ENCODE measurements at regions not wholly inside any gene's neighbourhood (a gene's known extent, or its start where the extent isn't known, plus 50 kb on each side); places are given as distances from the start of the nearest gene placed in this dataset.

DNA sequence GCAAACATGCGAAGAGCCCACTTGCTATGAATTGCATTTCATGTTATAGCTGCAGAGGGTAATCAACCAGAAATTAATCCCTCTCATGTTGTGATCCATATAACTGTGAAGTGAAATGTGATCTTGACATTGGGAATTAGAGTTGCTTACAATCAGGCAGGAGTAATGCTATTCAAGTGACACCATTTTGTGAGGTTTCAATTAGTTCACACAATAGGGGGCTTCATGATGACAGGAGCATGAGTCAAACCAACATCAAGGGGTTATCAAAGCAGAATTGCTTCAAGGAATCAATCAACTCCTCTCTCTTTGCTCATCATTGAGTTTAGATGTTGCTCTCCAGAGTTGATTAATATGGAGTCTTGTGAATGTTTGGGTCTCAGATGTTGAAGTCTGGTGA lies 1585.2 kb upstream of the TENM4 start:
- DNase-seq (no peak), ATAC-seq (replicated peaks in 1 of 4) (no peak)
- ChIA-PET POLR2A (no interaction called here), CTCF (no interaction called here)
- no peaks in the 10 kb centered on the region for H3K36me3 Mint-ChIP-seq
- peaks cover 3 to 6% (median 4%) of the 10 kb centered on the region in 3 donors for H3K9me3 Mint-ChIP-seq
- no peak overlapping the region for H3K27ac ChIP-seq (ENCODE audit: low read length)
- no peaks in the 10 kb centered on the region for H3K4me1 ChIP-seq (ENCODE audit: control insufficient read depth in 1 of 2, extremely low read depth in 1 of 2, insufficient read depth in 2 of 2, low read length in 2 of 2)
- H3K27me3 ChIP-seq (replicated peaks in 1 of 2; ENCODE audit: control insufficient read depth in 2 of 2, extremely low read depth in 1 of 2, insufficient read depth in 2 of 2, low read length in 1 of 2) = no peaks in the 10 kb centered on the region
- H3K27ac Mint-ChIP-seq = no peak overlapping the region
- H3K4me3 ChIP-seq (ENCODE audit: control insufficient read depth in 1 of 2, extremely low read depth in 1 of 2, low read length in 1 of 2) = no peak overlapping the region
- H3K36me3 ChIP-seq (ENCODE audit: control insufficient read depth in 2 of 2, extremely low read depth in 1 of 2, insufficient read depth in 1 of 2, low read length in 1 of 2) = no peaks in the 10 kb centered on the region
- WGBS (ENCODE audit: insufficient coverage) = no CpG with 5 or more reads among the region's 1 CpG
- H3K9me3 ChIP-seq = no peaks in the 10 kb centered on the region
- no peaks in the 10 kb centered on the region for H3K27me3 Mint-ChIP-seq
- no peak overlapping the region for H3K4me3 Mint-ChIP-seq
- no peaks in the 10 kb centered on the region for H3K4me1 Mint-ChIP-seq

DNA sequence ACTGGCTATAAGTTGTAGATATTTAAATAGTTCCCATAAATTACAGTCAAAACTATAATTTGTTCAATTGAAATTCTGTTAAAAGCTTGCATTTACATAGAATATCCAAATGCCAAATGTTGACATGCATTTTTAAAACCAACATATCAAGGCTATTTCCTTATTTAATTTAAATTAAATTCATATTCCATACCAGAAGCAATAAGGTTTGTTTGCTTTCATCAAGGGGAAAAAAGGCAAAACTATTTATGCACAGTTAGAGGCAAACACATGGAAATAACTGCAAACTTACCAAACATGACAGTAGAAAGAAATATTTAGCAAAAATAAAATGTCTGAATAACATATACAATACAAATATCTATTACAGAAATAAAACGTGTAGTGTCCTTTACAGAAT lies 1581.2 kb upstream of the TENM4 start:
- POLR2A ChIA-PET = no interaction called here
- Mint-ChIP-seq H3K9me3 (peaks cover 6 to 9% (median 9%) of the 10 kb centered on the region in 3 donors), H3K27ac (no peak overlapping the region), H3K4me1 (no peaks in the 10 kb centered on the region), H3K4me3 (no peak overlapping the region), H3K36me3 (no peaks in the 10 kb centered on the region), H3K27me3 (no peaks in the 10 kb centered on the region)
- no peaks in the 10 kb centered on the region for H3K36me3 ChIP-seq (ENCODE audit: control insufficient read depth in 2 of 2, extremely low read depth in 1 of 2, insufficient read depth in 1 of 2, low read length in 1 of 2)
- no peaks in the 10 kb centered on the region for H3K9me3 ChIP-seq
- ATAC-seq (replicated peaks in 1 of 4) (no peak), DNase-seq (no peak)
- no CpG with 5 or more reads among the region's 1 CpG for WGBS (ENCODE audit: insufficient coverage)
- H3K27me3 ChIP-seq (replicated peaks in 1 of 2; ENCODE audit: control insufficient read depth in 2 of 2, extremely low read depth in 1 of 2, insufficient read depth in 2 of 2, low read length in 1 of 2) = no peaks in the 10 kb centered on the region
- H3K27ac ChIP-seq (ENCODE audit: low read length) = no peak overlapping the region
- H3K4me3 ChIP-seq (ENCODE audit: control insufficient read depth in 1 of 2, extremely low read depth in 1 of 2, low read length in 1 of 2) = no peak overlapping the region
- no peaks in the 10 kb centered on the region for H3K4me1 ChIP-seq (ENCODE audit: control insufficient read depth in 1 of 2, extremely low read depth in 1 of 2, insufficient read depth in 2 of 2, low read length in 2 of 2)
- CTCF ChIA-PET = no interaction called here

DNA sequence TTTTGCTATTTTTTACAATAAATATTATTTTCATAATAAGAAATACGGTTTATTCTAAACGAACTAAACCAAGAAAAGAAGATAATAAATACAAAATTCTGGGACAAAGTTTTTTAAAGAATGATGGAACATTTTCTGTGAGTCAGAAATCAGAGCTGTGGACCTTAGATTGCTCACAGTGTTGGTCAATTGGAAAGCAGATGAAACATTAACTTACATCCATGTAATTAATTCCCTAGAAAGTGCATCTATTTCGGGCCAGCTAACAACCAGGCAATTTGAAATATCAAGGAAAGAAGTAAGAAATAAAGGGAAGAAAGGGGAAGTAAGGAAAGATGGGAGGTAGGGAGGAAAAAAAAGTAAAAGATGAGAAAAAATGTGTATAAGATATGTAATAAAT lies 1569.8 kb upstream of the TENM4 start:
- no peak for ATAC-seq (replicated peaks in 1 of 4)
- ChIA-PET POLR2A (no interaction called here), CTCF (no interaction called here)
- Histone ChIP-seq H3K9me3 (no peaks in the 10 kb centered on the region), H3K4me3 (ENCODE audit: control insufficient read depth in 1 of 2, extremely low read depth in 1 of 2, low read length in 1 of 2) (no peak overlapping the region), H3K4me1 (ENCODE audit: control insufficient read depth in 1 of 2, extremely low read depth in 1 of 2, insufficient read depth in 2 of 2, low read length in 2 of 2) (no peaks in the 10 kb centered on the region), H3K27me3 (replicated peaks in 1 of 2; ENCODE audit: control insufficient read depth in 2 of 2, extremely low read depth in 1 of 2, insufficient read depth in 2 of 2, low read length in 1 of 2) (no peaks in the 10 kb centered on the region), H3K27ac (ENCODE audit: low read length) (no peak overlapping the region), H3K36me3 (ENCODE audit: control insufficient read depth in 2 of 2, extremely low read depth in 1 of 2, insufficient read depth in 1 of 2, low read length in 1 of 2) (no peaks in the 10 kb centered on the region)
- Mint-ChIP-seq H3K4me1 (no peaks in the 10 kb centered on the region), H3K9me3 (peaks cover 3 to 20% (median 9%) of the 10 kb centered on the region in 3 donors), H3K27ac (no peak overlapping the region), H3K36me3 (no peaks in the 10 kb centered on the region), H3K27me3 (no peaks in the 10 kb centered on the region), H3K4me3 (no peak overlapping the region)
- DNase-seq = no peak
- WGBS (ENCODE audit: insufficient coverage) = no CpG with 5 or more reads among the region's 3 CpGs

DNA sequence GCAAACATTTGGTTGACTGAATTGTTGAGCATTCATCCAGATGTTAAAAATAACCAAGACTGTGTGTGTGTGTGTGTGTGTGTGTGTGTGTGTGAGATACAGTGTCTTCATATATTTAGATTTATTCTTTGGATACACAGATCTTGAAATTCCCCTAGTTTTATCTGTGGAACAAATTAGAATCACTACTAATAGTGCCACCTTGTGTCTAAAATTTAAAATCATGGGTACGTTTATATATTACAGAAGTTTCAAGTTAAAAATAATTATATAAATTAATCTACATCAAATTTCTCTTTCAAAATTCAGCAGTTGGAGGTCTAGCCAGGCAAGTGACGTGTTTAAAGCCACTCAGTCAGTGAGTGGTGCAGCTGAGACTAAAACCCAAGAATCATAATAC lies 1566.2 kb upstream of the TENM4 start:
- ChIA-PET CTCF (no interaction called here), POLR2A (no interaction called here)
- DNase-seq (no peak), ATAC-seq (replicated peaks in 1 of 4) (no peak)
- Mint-ChIP-seq H3K4me1 (no peaks in the 10 kb centered on the region), H3K27me3 (no peaks in the 10 kb centered on the region), H3K27ac (no peak overlapping the region), H3K4me3 (no peak overlapping the region), H3K9me3 (peaks cover 0 to 9% (median 5%) of the 10 kb centered on the region in 3 donors), H3K36me3 (no peaks in the 10 kb centered on the region)
- no peak overlapping the region for H3K4me3 ChIP-seq (ENCODE audit: control insufficient read depth in 1 of 2, extremely low read depth in 1 of 2, low read length in 1 of 2)
- H3K9me3 ChIP-seq = no peaks in the 10 kb centered on the region
- no CpG with 5 or more reads among the region's 2 CpGs for WGBS (ENCODE audit: insufficient coverage)
- H3K27me3 ChIP-seq (replicated peaks in 1 of 2; ENCODE audit: control insufficient read depth in 2 of 2, extremely low read depth in 1 of 2, insufficient read depth in 2 of 2, low read length in 1 of 2) = no peaks in the 10 kb centered on the region
- H3K36me3 ChIP-seq (ENCODE audit: control insufficient read depth in 2 of 2, extremely low read depth in 1 of 2, insufficient read depth in 1 of 2, low read length in 1 of 2) = no peaks in the 10 kb centered on the region
- H3K4me1 ChIP-seq (ENCODE audit: control insufficient read depth in 1 of 2, extremely low read depth in 1 of 2, insufficient read depth in 2 of 2, low read length in 2 of 2) = no peaks in the 10 kb centered on the region
- no peak overlapping the region for H3K27ac ChIP-seq (ENCODE audit: low read length)

DNA sequence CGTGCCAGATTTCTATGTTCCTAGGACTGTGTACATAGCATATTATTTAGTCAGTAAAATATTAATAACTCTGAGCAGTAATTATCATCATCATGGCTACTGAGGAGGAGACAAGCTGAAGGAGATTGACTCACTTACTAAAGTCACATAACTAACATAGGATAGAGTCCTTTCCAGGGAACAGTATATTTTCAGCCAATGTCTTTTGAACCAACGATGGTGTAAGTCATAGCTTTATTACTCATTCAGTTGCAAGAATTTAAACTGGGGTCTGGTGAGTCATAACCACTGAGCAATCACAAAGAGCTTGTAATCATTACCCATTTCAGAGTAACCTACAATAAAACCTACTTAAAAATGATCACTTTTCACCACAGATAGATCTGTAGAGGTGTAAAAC lies 1564.8 kb upstream of the TENM4 start:
- Mint-ChIP-seq H3K27ac (no peak overlapping the region), H3K4me1 (no peaks in the 10 kb centered on the region), H3K9me3 (peaks cover 0 to 9% (median 5%) of the 10 kb centered on the region in 3 donors), H3K36me3 (no peaks in the 10 kb centered on the region), H3K27me3 (no peaks in the 10 kb centered on the region), H3K4me3 (no peak overlapping the region)
- Histone ChIP-seq H3K9me3 (no peaks in the 10 kb centered on the region), H3K4me1 (ENCODE audit: control insufficient read depth in 1 of 2, extremely low read depth in 1 of 2, insufficient read depth in 2 of 2, low read length in 2 of 2) (no peaks in the 10 kb centered on the region), H3K27me3 (replicated peaks in 1 of 2; ENCODE audit: control insufficient read depth in 2 of 2, extremely low read depth in 1 of 2, insufficient read depth in 2 of 2, low read length in 1 of 2) (no peaks in the 10 kb centered on the region), H3K27ac (ENCODE audit: low read length) (no peak overlapping the region), H3K4me3 (ENCODE audit: control insufficient read depth in 1 of 2, extremely low read depth in 1 of 2, low read length in 1 of 2) (no peak overlapping the region), H3K36me3 (ENCODE audit: control insufficient read depth in 2 of 2, extremely low read depth in 1 of 2, insufficient read depth in 1 of 2, low read length in 1 of 2) (no peaks in the 10 kb centered on the region)
- POLR2A ChIA-PET = no interaction called here
- no CpG with 5 or more reads among the region's 2 CpGs for WGBS (ENCODE audit: insufficient coverage)
- CTCF ChIA-PET = no interaction called here
- DNase-seq (no peak), ATAC-seq (replicated peaks in 1 of 4) (no peak)

DNA sequence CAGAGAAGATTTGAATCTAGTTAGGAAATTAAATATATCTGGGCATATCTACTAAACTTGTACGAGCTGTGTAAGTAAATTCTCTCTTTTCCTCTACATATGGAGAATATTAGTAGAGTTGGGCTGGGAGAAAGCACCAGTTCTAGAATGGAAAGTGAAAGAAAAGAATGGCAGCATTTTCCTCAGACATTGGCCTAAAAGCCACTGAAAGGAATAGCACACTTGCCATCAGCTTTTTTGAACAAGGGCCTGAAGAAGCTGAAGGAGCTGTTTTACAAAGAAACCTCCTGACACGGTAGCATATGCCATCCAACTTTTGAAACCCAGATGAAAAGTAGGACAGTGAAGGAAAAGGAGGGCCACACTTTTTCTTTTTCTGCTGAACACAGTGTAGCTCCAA lies 1563.7 kb upstream of the TENM4 start:
- ATAC-seq (replicated peaks in 1 of 4) (no peak), DNase-seq (no peak)
- Mint-ChIP-seq H3K27ac (no peak overlapping the region), H3K27me3 (no peaks in the 10 kb centered on the region), H3K4me1 (no peaks in the 10 kb centered on the region), H3K4me3 (no peak overlapping the region), H3K36me3 (no peaks in the 10 kb centered on the region), H3K9me3 (peaks cover 0 to 11% (median 5%) of the 10 kb centered on the region in 3 donors)
- Histone ChIP-seq H3K4me3 (ENCODE audit: control insufficient read depth in 1 of 2, extremely low read depth in 1 of 2, low read length in 1 of 2) (no peak overlapping the region), H3K27me3 (replicated peaks in 1 of 2; ENCODE audit: control insufficient read depth in 2 of 2, extremely low read depth in 1 of 2, insufficient read depth in 2 of 2, low read length in 1 of 2) (no peaks in the 10 kb centered on the region), H3K4me1 (ENCODE audit: control insufficient read depth in 1 of 2, extremely low read depth in 1 of 2, insufficient read depth in 2 of 2, low read length in 2 of 2) (no peaks in the 10 kb centered on the region), H3K9me3 (no peaks in the 10 kb centered on the region), H3K27ac (ENCODE audit: low read length) (no peak overlapping the region), H3K36me3 (ENCODE audit: control insufficient read depth in 2 of 2, extremely low read depth in 1 of 2, insufficient read depth in 1 of 2, low read length in 1 of 2) (no peaks in the 10 kb centered on the region)
- POLR2A ChIA-PET = no interaction called here
- WGBS (ENCODE audit: insufficient coverage) = no CpG with 5 or more reads among the region's 2 CpGs
- CTCF ChIA-PET = no interaction called here

DNA sequence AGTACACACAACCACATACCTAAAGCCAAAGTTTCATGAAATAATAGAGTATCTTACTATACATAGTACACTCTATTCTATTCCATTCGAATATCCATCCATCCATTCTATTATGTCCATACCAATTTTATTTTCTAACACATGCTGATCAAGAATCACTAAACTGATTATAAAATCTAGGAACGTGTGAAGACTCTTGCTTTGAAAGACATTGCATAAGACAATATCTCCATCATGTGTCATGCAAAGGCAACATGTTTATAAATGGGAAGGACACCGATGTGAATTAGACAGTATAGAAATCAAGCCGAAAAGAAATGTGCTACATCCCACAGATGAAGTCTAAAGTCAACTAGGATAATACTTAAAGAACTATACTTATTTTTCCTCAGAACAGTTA lies 1561.5 kb upstream of the TENM4 start:
- H3K4me1 Mint-ChIP-seq = no peaks in the 10 kb centered on the region
- H3K27ac Mint-ChIP-seq = no peak overlapping the region

More for the DNA sequence above, 1561.5 kb upstream of the TENM4 start:
- DNase-seq = no peak
- Histone ChIP-seq H3K36me3 (ENCODE audit: control insufficient read depth in 2 of 2, extremely low read depth in 1 of 2, insufficient read depth in 1 of 2, low read length in 1 of 2) (no peaks in the 10 kb centered on the region), H3K9me3 (no peaks in the 10 kb centered on the region), H3K27ac (ENCODE audit: low read length) (no peak overlapping the region), H3K4me3 (ENCODE audit: control insufficient read depth in 1 of 2, extremely low read depth in 1 of 2, low read length in 1 of 2) (no peak overlapping the region), H3K4me1 (ENCODE audit: control insufficient read depth in 1 of 2, extremely low read depth in 1 of 2, insufficient read depth in 2 of 2, low read length in 2 of 2) (no peaks in the 10 kb centered on the region), H3K27me3 (replicated peaks in 1 of 2; ENCODE audit: control insufficient read depth in 2 of 2, extremely low read depth in 1 of 2, insufficient read depth in 2 of 2, low read length in 1 of 2) (no peaks in the 10 kb centered on the region)
- H3K27me3 Mint-ChIP-seq = no peaks in the 10 kb centered on the region
- WGBS (ENCODE audit: insufficient coverage) = no CpG with 5 or more reads among the region's 4 CpGs
- peaks cover 7 to 16% (median 12%) of the 10 kb centered on the region in 3 donors for H3K9me3 Mint-ChIP-seq
- no peak overlapping the region for H3K4me3 Mint-ChIP-seq
- ChIA-PET POLR2A (no interaction called here), CTCF (no interaction called here)
- H3K36me3 Mint-ChIP-seq = no peaks in the 10 kb centered on the region
- no peak for ATAC-seq (replicated peaks in 1 of 4)
